RWPE1 (cell line): ENCODE measurements at regions not wholly inside any gene's neighbourhood (a gene's known extent, or its start where the extent isn't known, plus 50 kb on each side); places are given as distances from the start of the nearest gene placed in this dataset.

ENCODE experiments used
- CTCF ChIA-PET: fragments of 350-600 bp; sonication (Branson Sonifier 250); formaldehyde crosslinking; extraction: SDS; loops from one replicate; lab custom pipeline; 2021; lab: Yijun Ruan, JAX
- POLR2A ChIA-PET: fragments of 400-600 bp; formaldehyde crosslinking; extraction: SDS; loops from one replicate; lab custom pipeline; 2020; ENCODE audit warnings: antibody characterized with exemption; ENCODE audit not compliant: low non-redundant PET; lab: Yijun Ruan, JAX
- DNase-seq: peaks from one replicate; pipeline ENCODE4 v3.0.0; 2012; ENCODE audit warnings: low spot score
- H3K27ac ChIP-seq: fragments of 450-650 bp; 2 replicates; pipeline ENCODE4 v1.5.1; 2017
- CTCF ChIP-seq: fragments of 450-650 bp; conservative IDR thresholded peaks from 2 replicates; pipeline ENCODE4 v1.5.1; 2017; ENCODE audit warnings: low read depth, mild to moderate bottlenecking

- CTCF ChIA-PET = no interaction called here
- DNase-seq = no peak
- no peak for TF ChIP-seq CTCF
- POLR2A ChIA-PET = no interaction called here
- no peak overlapping the region for H3K27ac ChIP-seq
Measured at GRCh38 chr5:73381590-73382400, 66.8 kb downstream of the FOXD1 start.

GRCh38 chr5:73380710-73381589 lies 67.6 kb downstream of the FOXD1 start:
- H3K27ac ChIP-seq = no peak overlapping the region
- POLR2A ChIA-PET = no interaction called here
- CTCF ChIA-PET = no interaction called here
- DNase-seq = no peak
- no peak for TF ChIP-seq CTCF

GRCh38 chr5:73380041-73380440 lies 68.5 kb downstream of the FOXD1 start:
- POLR2A ChIA-PET = no interaction called here
- no peak for TF ChIP-seq CTCF
- no peak for DNase-seq
- no peak overlapping the region for H3K27ac ChIP-seq
- CTCF ChIA-PET = no interaction called here

- ChIA-PET POLR2A (no interaction called here), CTCF (interaction anchor here (0.6 kb wide), 1 partner anchor 355 kb away, joined by 3 read pairs; no protein-coding TSS in a partner anchor)
- no peak for TF ChIP-seq CTCF
- no peak overlapping the region for H3K27ac ChIP-seq
- DNase-seq = no peak
Measured at GRCh38 chr5:73379435-73379834, 69.1 kb downstream of the FOXD1 start.

GRCh38 chr5:73378765-73379164 lies 69.8 kb downstream of the FOXD1 start:
- no peak overlapping the region for H3K27ac ChIP-seq
- ChIA-PET POLR2A (no interaction called here), CTCF (interaction anchor here (0.6 to 1.6 kb wide), 2 partner anchors 72 to 355 kb away, joined by 3 to 6 read pairs; no protein-coding TSS in a partner anchor)
- TF ChIP-seq CTCF = no peak
- no peak for DNase-seq

GRCh38 chr5:73378070-73378469 lies 70.5 kb downstream of the FOXD1 start:
- DNase-seq = no peak
- TF ChIP-seq CTCF = no peak
- ChIA-PET CTCF (interaction anchor here (1.6 kb wide), 1 partner anchor 73 kb away, joined by 6 read pairs; no protein-coding TSS in a partner anchor), POLR2A (interaction anchor here (0.6 kb wide), 1 partner anchor 63 kb away, joined by 4 read pairs; no protein-coding TSS in a partner anchor)
- H3K27ac ChIP-seq = no peak overlapping the region
